Panc1 (cell line): ENCODE measurements at regions not wholly inside any gene's neighbourhood (a gene's known extent, or its start where the extent isn't known, plus 50 kb on each side); places are given as distances from the start of the nearest gene placed in this dataset.

Experiments used
- ATAC-seq: fragments of 200-7000 bp; cut with Tn5 transposase; 2 replicates; pipeline ENCODE4 v1.9.1; 2020; ENCODE audit warnings: mild to moderate bottlenecking, moderate library complexity
- BruUV-seq: library from RNA; stranded (reverse); fragments of 400-500 nt; replicated peaks from 2 replicates; lab custom pipeline; 2021; lab: Mats Ljungman, UMichigan
- CTCF ChIA-PET: fragments of 300-600 bp; sonication (Branson Sonifier 250); formaldehyde crosslinking; loops from one replicate; lab custom pipeline; 2022; ENCODE audit warnings: antibody characterized with exemption; lab: Charles Lee
- POLR2A ChIA-PET: fragments of 300-600 bp; sonication (Branson Sonifier 250); formaldehyde crosslinking; loops from one replicate; lab custom pipeline; 2022; ENCODE audit warnings: antibody characterized with exemption; lab: Charles Lee
- DNase-seq: peaks from one replicate; pipeline ENCODE4 v3.0.0-alpha.2; 2010; ENCODE audit warnings: low read depth, low spot score
- H3K27ac ChIP-seq: 2 replicates; pipeline ENCODE4 v1.5.1; 2011; ENCODE audit warnings: mild to moderate bottlenecking, low read length, inconsistent platforms
- H3K27me3 ChIP-seq: fragments of 200-500 bp; sonication (Bioruptor generic); 2 replicates; pipeline ENCODE4 v1.6.0; 2014; ENCODE audit warnings: low read length, inconsistent platforms; ENCODE audit not compliant: control insufficient read depth, insufficient read depth
- H3K36me3 ChIP-seq: fragments of 200-500 bp; sonication (Bioruptor generic); 2 replicates; pipeline ENCODE4 v1.5.1; 2014; ENCODE audit warnings: inconsistent platforms, mild to moderate bottlenecking, low read length, moderate library complexity; ENCODE audit not compliant: control insufficient read depth, insufficient read depth
- H3K4me1 ChIP-seq: 2 replicates; pipeline ENCODE4 v1.5.1; 2011; ENCODE audit warnings: inconsistent platforms, mild to moderate bottlenecking, low read length, moderate library complexity; ENCODE audit not compliant: control insufficient read depth, insufficient read depth
- H3K4me3 ChIP-seq, 2 experiments: 2 replicates each; pipeline ENCODE4 v1.5.1; 2011 to 2012; ENCODE audit warnings: low read depth in 2 of 2, low read length in 2 of 2, mild to moderate bottlenecking in 2 of 2, inconsistent platforms in 1 of 2, moderate library complexity in 1 of 2
- H3K9me3 ChIP-seq: fragments of 200-500 bp; sonication (Bioruptor generic); 2 replicates; pipeline ENCODE4 v1.5.1; 2014; ENCODE audit warnings: low read depth, mild to moderate bottlenecking, inconsistent platforms, low read length, moderate library complexity; ENCODE audit not compliant: control insufficient read depth, insufficient read depth
- POLR2AphosphoS5 ChIP-seq: IDR thresholded peaks from 2 replicates; pipeline ENCODE4 v1.6.1; 2012; ENCODE audit warnings: mild to moderate bottlenecking, low read depth, low read length, moderate library complexity
- REST ChIP-seq, 2 experiments: IDR thresholded peaks; 2 replicates each; pipeline ENCODE4 v1.6.1; 2011 to 2012; ENCODE audit warnings: low read depth in 2 of 2, control low read depth in 1 of 2, low read length in 1 of 2, mild to moderate bottlenecking in 1 of 2, moderate library complexity in 1 of 2; ENCODE audit not compliant: insufficient read depth in 1 of 2
- SIN3A ChIP-seq: IDR thresholded peaks from 2 replicates; pipeline ENCODE4 v1.6.1; 2012; ENCODE audit warnings: low read depth, mild to moderate bottlenecking, low read length, moderate library complexity, borderline replicate concordance; ENCODE audit not compliant: insufficient read depth
- TCF7L2 ChIP-seq: IDR thresholded peaks from 2 replicates; pipeline ENCODE4 v1.6.1; 2011; ENCODE audit warnings: mild to moderate bottlenecking, low read depth, low read length, inconsistent platforms
- in situ Hi-C: cut with HindIII; loops from 2 replicates; pipeline ENCODE4 v1.10.0; 2016; ENCODE audit warnings: low sequenced_read_pairs, low pct_unique_long_range_greater_than_20kb
- intact Hi-C: fragments of 100-400 bp; cut with micrococcal nuclease; formaldehyde crosslinking; loops from one replicate; pipeline ENCODE4 v1.10.0; 2022; ENCODE audit not compliant: unreplicated experiment
- TF ChIP-seq, protein P1 (sequence below): fragments of 450-650 bp; IDR thresholded peaks from 2 replicates; pipeline ENCODE4 v1.5.1; 2017; ENCODE audit warnings: mild to moderate bottlenecking

GRCh38 chr12:111213561-111213960 is 155.3 kb downstream of the PHETA1 start:
- H3K27ac ChIP-seq = no peak overlapping the region
- no peaks in the 10 kb centered on the region for H3K36me3 ChIP-seq
- no peaks in the 10 kb centered on the region for H3K4me1 ChIP-seq
- ChIA-PET CTCF (interaction anchor here (0.6 kb wide), 1 partner anchor 42 kb away, joined by 4 read pairs; no protein-coding TSS in a partner anchor), POLR2A (interaction anchor here (0.8 kb wide), 1 partner anchor 48 kb away, joined by 3 read pairs; no protein-coding TSS in a partner anchor)
- no peak overlapping the region for H3K4me3 ChIP-seq
- no peaks in the 10 kb centered on the region for H3K9me3 ChIP-seq
- H3K27me3 ChIP-seq = peaks cover 39% of the 10 kb centered on the region
- DNase-seq = no peak
- no TSS peak for BruUV-seq
- TF ChIP-seq TCF7L2 (no peak), REST (IDR thresholded peaks at IDR 0.05; ENCODE audit: insufficient read depth in 1 of 2, low read depth in 2 of 2, low read length in 1 of 2) (no peak), POLR2AphosphoS5 (no peak), SIN3A (no peak)
- TF ChIP-seq, protein P1, sequence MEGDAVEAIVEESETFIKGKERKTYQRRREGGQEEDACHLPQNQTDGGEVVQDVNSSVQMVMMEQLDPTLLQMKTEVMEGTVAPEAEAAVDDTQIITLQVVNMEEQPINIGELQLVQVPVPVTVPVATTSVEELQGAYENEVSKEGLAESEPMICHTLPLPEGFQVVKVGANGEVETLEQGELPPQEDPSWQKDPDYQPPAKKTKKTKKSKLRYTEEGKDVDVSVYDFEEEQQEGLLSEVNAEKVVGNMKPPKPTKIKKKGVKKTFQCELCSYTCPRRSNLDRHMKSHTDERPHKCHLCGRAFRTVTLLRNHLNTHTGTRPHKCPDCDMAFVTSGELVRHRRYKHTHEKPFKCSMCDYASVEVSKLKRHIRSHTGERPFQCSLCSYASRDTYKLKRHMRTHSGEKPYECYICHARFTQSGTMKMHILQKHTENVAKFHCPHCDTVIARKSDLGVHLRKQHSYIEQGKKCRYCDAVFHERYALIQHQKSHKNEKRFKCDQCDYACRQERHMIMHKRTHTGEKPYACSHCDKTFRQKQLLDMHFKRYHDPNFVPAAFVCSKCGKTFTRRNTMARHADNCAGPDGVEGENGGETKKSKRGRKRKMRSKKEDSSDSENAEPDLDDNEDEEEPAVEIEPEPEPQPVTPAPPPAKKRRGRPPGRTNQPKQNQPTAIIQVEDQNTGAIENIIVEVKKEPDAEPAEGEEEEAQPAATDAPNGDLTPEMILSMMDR = no peak
- in situ Hi-C loops (no loop called here), intact Hi-C loops (no loop called here)
- no peak for ATAC-seq

DNA sequence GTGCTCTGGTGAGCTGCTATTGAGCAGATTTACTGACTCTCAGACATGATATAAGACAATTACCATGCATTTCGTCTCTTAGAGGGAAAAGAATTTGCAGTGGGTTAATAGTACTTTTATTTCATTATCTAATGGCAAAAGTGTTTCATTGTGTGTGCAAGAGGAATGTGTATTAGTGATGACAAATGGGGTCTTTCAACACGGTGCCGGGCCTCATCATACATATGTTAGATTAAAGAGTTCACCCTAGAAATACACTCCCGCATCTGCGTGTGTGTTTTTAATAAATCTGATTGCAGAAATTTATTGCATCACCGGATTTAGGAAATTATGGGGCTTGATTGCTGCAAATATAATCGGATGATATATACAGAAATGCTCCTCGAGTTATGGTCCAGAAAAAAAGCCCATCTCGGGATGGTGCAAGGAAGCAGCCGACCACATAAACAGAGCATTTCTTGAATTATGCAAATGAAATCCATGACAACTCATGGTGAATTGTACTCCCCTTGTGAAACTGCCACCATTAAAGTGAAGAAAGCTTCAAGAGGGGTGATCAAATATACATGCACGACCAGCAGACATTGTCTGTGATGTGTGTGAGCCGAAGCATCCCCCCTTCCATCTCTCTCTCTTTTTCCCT is 156.0 kb downstream of the PHETA1 start:
- no TSS peak for BruUV-seq
- no peak for ATAC-seq
- Histone ChIP-seq H3K27me3 (peaks cover 42% of the 10 kb centered on the region), H3K36me3 (no peaks in the 10 kb centered on the region), H3K9me3 (no peaks in the 10 kb centered on the region), H3K4me1 (no peaks in the 10 kb centered on the region), H3K27ac (no peak overlapping the region), H3K4me3 (no peak overlapping the region)
- in situ Hi-C loops = no loop called here
- TF ChIP-seq SIN3A = no peak
- no peak for TF ChIP-seq POLR2AphosphoS5
- TF ChIP-seq, protein P1 = no peak
- no peak for TF ChIP-seq TCF7L2
- no peak for TF ChIP-seq REST (IDR thresholded peaks at IDR 0.05; ENCODE audit: insufficient read depth in 1 of 2, low read depth in 2 of 2, low read length in 1 of 2)
- ChIA-PET POLR2A (no interaction called here), CTCF (no interaction called here)
- intact Hi-C loops = no loop called here
- no peak for DNase-seq
